ENCODE measurements at regions not wholly inside any gene's neighbourhood (a gene's known extent, or its start where the extent isn't known, plus 50 kb on each side); places are given as distances from the start of the nearest gene placed in this dataset.

DNA sequence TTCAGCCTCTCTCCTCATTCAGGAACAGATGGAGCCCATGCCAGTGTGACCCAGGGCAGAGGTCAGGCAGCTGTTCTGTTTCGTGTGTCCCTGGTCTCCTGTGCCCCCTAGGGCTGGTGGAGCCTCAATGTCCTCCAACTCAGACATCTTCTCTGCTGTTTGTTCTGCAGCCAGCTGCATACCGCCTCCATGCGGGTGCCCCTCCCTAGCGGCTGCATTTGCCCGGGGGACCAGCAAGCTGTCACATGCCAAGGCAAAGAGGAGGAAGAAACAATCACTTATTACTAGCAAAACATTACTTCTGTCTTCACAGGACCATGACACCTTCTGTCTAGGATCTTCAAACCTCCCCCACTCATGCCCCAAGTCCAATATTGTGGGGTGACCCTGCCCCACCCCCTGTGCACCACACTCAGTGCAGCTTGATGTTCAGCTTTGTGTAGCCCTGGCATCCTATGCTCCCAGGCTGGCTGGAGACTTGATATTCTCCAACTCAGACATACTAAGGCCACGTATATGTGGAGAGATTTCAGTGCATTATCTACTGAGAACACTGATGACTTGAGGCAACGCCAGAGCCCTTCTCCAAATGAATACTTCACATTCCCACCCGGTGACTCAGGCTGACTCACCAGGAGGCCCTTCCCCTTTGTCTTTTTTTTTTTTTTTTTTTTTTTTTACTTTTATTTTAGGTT lies 188.9 kb downstream of the SKIDA1 start:
- peak overlapping the region; percentile 85 for H3K9ac ChIP-seq (ENCODE audit: control insufficient read depth, extremely low read depth, insufficient read depth, low read length)
- dilution Hi-C loops (cut with MboI; ENCODE audit: extremely low pct_ligation_motif_present, low sequenced_read_pairs): no loop called here
- peak overlapping the region; percentile 98 for H3K27ac ChIP-seq (ENCODE audit: control insufficient read depth, insufficient read depth, low read length)
- peaks cover 3% of the 10 kb centered on the region for H3K9me3 ChIP-seq (ENCODE audit: control insufficient read depth, low read depth, low read length)
- H4K20me1 ChIP-seq (ENCODE audit: control insufficient read depth, extremely low read depth, insufficient read depth, low read length): peaks cover 2% of the 10 kb centered on the region
- DNase-seq (ENCODE audit: low read depth, low spot score): peak; percentile 94
- peak overlapping the region; percentile 100 for H3K4me2 ChIP-seq (ENCODE audit: control insufficient read depth, extremely low read depth, insufficient read depth, low read depth, low read length)
- peak overlapping the region; percentile 8 to 70 (median 65) for H3K4me3 ChIP-seq (ENCODE audit: control insufficient read depth in 2 of 3, extremely low read depth in 1 of 3, insufficient read depth in 2 of 3, low read depth in 1 of 3, low read length in 3 of 3)
- H3K36me3 ChIP-seq (ENCODE audit: control insufficient read depth in 2 of 2, extremely low read depth in 1 of 2, insufficient read depth in 2 of 2, low read length in 2 of 2): no peaks in the 10 kb centered on the region
- H3K79me2 ChIP-seq (ENCODE audit: control insufficient read depth, insufficient read depth, low read length): no peaks in the 10 kb centered on the region
- TF ChIP-seq EZH2 (IDR thresholded peaks at IDR 0.05; ENCODE audit: low read length): no peak
- TF ChIP-seq, protein P1, sequence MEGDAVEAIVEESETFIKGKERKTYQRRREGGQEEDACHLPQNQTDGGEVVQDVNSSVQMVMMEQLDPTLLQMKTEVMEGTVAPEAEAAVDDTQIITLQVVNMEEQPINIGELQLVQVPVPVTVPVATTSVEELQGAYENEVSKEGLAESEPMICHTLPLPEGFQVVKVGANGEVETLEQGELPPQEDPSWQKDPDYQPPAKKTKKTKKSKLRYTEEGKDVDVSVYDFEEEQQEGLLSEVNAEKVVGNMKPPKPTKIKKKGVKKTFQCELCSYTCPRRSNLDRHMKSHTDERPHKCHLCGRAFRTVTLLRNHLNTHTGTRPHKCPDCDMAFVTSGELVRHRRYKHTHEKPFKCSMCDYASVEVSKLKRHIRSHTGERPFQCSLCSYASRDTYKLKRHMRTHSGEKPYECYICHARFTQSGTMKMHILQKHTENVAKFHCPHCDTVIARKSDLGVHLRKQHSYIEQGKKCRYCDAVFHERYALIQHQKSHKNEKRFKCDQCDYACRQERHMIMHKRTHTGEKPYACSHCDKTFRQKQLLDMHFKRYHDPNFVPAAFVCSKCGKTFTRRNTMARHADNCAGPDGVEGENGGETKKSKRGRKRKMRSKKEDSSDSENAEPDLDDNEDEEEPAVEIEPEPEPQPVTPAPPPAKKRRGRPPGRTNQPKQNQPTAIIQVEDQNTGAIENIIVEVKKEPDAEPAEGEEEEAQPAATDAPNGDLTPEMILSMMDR (optimal IDR thresholded peaks at IDR 0.05 in 1 of 3, IDR thresholded peaks at IDR 0.05 in 1 of 3, conservative IDR thresholded peaks at IDR 0.05 in 1 of 3; ENCODE audit: extremely low read depth in 1 of 3, insufficient read depth in 2 of 3, low read length in 3 of 3): peak in 2 of 3 experiments; percentile 28 to 69
- peak; percentile 82 for FAIRE-seq
- H3K4me1 ChIP-seq (ENCODE audit: control insufficient read depth, extremely low read depth, insufficient read depth, low read length): peaks cover 30% of the 10 kb centered on the region
- H3K9me1 ChIP-seq (ENCODE audit: control insufficient read depth, extremely low read depth, insufficient read depth, low read length): no peaks in the 10 kb centered on the region
- H3K27me3 ChIP-seq (ENCODE audit: control insufficient read depth, extremely low read depth, insufficient read depth, low read length): no peaks in the 10 kb centered on the region
- peak overlapping the region; percentile 81 for H2AFZ ChIP-seq (ENCODE audit: control insufficient read depth, low read length)

DNA sequence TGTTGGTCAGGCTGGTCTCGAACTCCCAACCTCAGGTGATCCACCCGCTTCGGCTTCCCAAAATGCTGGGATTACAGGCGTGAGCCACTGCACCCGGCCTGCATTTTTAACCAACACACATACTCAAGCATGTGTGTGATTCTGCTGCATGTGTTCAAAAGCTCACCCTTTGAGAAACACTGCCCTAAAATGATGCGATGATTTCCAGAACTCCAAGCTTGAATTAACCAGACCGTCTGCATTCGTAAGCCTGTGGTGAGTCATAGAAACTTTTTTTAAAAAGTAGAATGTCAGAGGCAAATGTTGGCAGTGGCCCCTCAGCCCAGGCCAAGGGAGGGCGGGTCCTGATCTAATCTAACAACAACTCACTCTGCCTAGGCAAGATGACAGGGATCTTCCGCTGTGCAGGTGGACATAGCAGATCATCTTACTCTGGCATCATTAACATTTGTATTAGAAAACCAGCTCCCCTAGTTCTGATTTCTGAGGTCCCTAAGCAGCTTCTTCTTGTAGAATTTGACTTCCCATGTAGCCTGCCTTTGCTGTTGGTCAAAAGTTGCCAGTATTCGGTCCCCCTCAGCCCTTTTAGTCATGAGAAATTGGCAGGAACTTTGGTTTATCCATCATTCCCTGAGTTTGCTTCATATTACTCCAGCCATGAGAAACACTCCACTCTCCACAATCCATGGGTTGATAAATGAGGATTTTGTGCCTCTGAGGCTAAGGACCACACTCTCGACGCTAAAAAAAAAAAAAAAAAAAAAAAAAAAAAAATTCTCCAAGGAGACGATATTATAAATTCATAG lies 190.4 kb downstream of the SKIDA1 start:
- Histone ChIP-seq H2AFZ (ENCODE audit: control insufficient read depth, low read length) (peak overlapping the region; percentile 16), H3K27ac (ENCODE audit: control insufficient read depth, insufficient read depth, low read length) (peak overlapping the region; percentile 67), H3K27me3 (ENCODE audit: control insufficient read depth, extremely low read depth, insufficient read depth, low read length) (no peaks in the 10 kb centered on the region), H4K20me1 (ENCODE audit: control insufficient read depth, extremely low read depth, insufficient read depth, low read length) (peaks cover 2% of the 10 kb centered on the region), H3K4me3 (ENCODE audit: control insufficient read depth in 2 of 3, extremely low read depth in 1 of 3, insufficient read depth in 2 of 3, low read depth in 1 of 3, low read length in 3 of 3) (no peak overlapping the region), H3K4me1 (ENCODE audit: control insufficient read depth, extremely low read depth, insufficient read depth, low read length) (peaks cover 32% of the 10 kb centered on the region), H3K9ac (ENCODE audit: control insufficient read depth, extremely low read depth, insufficient read depth, low read length) (peak overlapping the region; percentile 15), H3K79me2 (ENCODE audit: control insufficient read depth, insufficient read depth, low read length) (no peaks in the 10 kb centered on the region), H3K9me1 (ENCODE audit: control insufficient read depth, extremely low read depth, insufficient read depth, low read length) (no peaks in the 10 kb centered on the region), H3K4me2 (ENCODE audit: control insufficient read depth, extremely low read depth, insufficient read depth, low read depth, low read length) (peak overlapping the region; percentile 69), H3K9me3 (ENCODE audit: control insufficient read depth, low read depth, low read length) (peaks cover 3% of the 10 kb centered on the region), H3K36me3 (ENCODE audit: control insufficient read depth in 2 of 2, extremely low read depth in 1 of 2, insufficient read depth in 2 of 2, low read length in 2 of 2) (no peaks in the 10 kb centered on the region)
- TF ChIP-seq EZH2 (IDR thresholded peaks at IDR 0.05; ENCODE audit: low read length): no peak
- TF ChIP-seq, protein P1 (optimal IDR thresholded peaks at IDR 0.05 in 1 of 3, IDR thresholded peaks at IDR 0.05 in 1 of 3, conservative IDR thresholded peaks at IDR 0.05 in 1 of 3; ENCODE audit: extremely low read depth in 1 of 3, insufficient read depth in 2 of 3, low read length in 3 of 3): no peak
- FAIRE-seq (peak; percentile 77), DNase-seq (ENCODE audit: low read depth, low spot score) (peak; percentile 80)
- dilution Hi-C loops (cut with MboI; ENCODE audit: extremely low pct_ligation_motif_present, low sequenced_read_pairs): no loop called here

All from keratinocyte (primary cell).